NCI-H82 treated with DMSO at 0.1 percent for 48 hours (cell line): ENCODE measurements at regions not wholly inside any gene's neighbourhood (a gene's known extent, or its start where the extent isn't known, plus 50 kb on each side); places are given as distances from the start of the nearest gene placed in this dataset.
"Not testable (repeated sequence)": the region's sequence is repeated elsewhere in the genome, so short reads cannot be mapped to it uniquely, and the experiment has no call there.

Source experiments
- DNase-seq: peaks from one replicate; lab custom pipeline; 2025; ENCODE audit not compliant: unreplicated experiment; lab: John Stamatoyannopoulos, UW

- DNase-seq: no peak
Measured at GRCh38 chr16:82302042-82302727, 132.2 kb upstream of the MPHOSPH6 start.

- no peak for DNase-seq
Measured at GRCh38 chr16:82301146-82301755, 131.2 kb upstream of the MPHOSPH6 start.

- no peak for DNase-seq
Measured at GRCh38 chr16:82300374-82300951, 130.4 kb upstream of the MPHOSPH6 start.

GRCh38 chr16:82298472-82298871 is 128.4 kb upstream of the MPHOSPH6 start:
- no peak for DNase-seq

GRCh38 chr16:82295290-82296201 is 125.5 kb upstream of the MPHOSPH6 start:
- DNase-seq: no peak

- no peak for DNase-seq
Measured at GRCh38 chr16:82293671-82294070, 123.6 kb upstream of the MPHOSPH6 start.

GRCh38 chr16:82287937-82288336 is 117.9 kb upstream of the MPHOSPH6 start:
- DNase-seq: no peak

- no peak for DNase-seq
Measured at GRCh38 chr16:82282662-82283061, 112.6 kb upstream of the MPHOSPH6 start.

GRCh38 chr16:82281544-82281943 is 111.5 kb upstream of the MPHOSPH6 start:
- DNase-seq: no peak

GRCh38 chr16:82280867-82281266 is 110.8 kb upstream of the MPHOSPH6 start:
- no peak for DNase-seq

GRCh38 chr16:82275349-82275748 is 105.3 kb upstream of the MPHOSPH6 start:
- not testable (repeated sequence) for DNase-seq

- DNase-seq: no peak
Measured at GRCh38 chr16:82271636-82272035, 101.6 kb upstream of the MPHOSPH6 start.

- not testable (repeated sequence) for DNase-seq
Measured at GRCh38 chr16:82267675-82268074, 97.7 kb upstream of the MPHOSPH6 start.

- DNase-seq: no peak
Measured at GRCh38 chr16:82265809-82266208, 95.8 kb upstream of the MPHOSPH6 start.

- no peak for DNase-seq
Measured at GRCh38 chr16:82264756-82265155, 94.7 kb upstream of the MPHOSPH6 start.

GRCh38 chr16:82263521-82264143 is 93.6 kb upstream of the MPHOSPH6 start:
- DNase-seq: peak; percentile 35

GRCh38 chr16:82262244-82262643 is 92.2 kb upstream of the MPHOSPH6 start:
- no peak for DNase-seq

GRCh38 chr16:82260212-82260795 is 90.3 kb upstream of the MPHOSPH6 start:
- no peak for DNase-seq

- no peak for DNase-seq
Measured at GRCh38 chr16:82259731-82260130, 89.7 kb upstream of the MPHOSPH6 start.

- no peak for DNase-seq
Measured at GRCh38 chr16:82257990-82258389, 88.0 kb upstream of the MPHOSPH6 start.

GRCh38 chr16:82252582-82252981 is 82.6 kb upstream of the MPHOSPH6 start:
- no peak for DNase-seq
